ENCODE measurements at regions not wholly inside any gene's neighbourhood (a gene's known extent, or its start where the extent isn't known, plus 50 kb on each side); places are given as distances from the start of the nearest gene placed in this dataset.

DNA sequence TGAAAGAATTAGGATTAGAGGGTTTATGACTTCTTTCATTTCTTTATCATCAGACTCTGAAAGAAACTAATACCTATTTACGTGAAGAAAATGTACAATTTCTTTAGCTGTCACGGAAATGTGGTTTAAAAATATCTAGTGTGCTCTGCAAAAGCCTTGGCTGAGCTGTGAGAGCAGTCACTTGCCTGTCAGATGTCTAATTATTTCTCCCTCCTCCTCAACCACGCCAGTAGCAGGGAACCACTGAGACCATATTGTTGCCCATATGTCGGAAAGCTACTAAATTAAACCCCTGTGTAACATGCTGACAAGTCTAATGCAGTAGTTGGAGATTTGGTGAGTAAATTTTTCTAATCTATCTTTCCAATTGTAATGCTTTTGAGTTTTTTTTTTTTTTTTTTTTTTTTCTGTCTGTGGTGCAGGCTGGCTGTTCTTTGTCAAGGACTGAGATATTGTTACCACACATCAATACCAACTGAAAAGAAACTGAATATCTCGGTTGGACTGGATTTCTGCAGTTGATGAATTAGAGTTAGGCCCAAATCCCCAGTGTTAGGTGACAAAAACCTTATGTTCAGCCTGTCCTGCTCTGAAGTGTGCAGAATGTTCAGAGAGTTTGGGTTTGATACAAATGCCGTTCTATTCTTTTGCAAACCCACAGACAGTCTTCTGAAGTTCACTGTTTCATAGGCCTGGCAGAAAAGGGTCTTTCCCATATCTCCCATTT is 302.9 kb upstream of the SYNCRIP start:
- H3K4me3 ChIP-seq (ENCODE audit: low read length), result no peak overlapping the region
- TF ChIP-seq, protein P1, sequence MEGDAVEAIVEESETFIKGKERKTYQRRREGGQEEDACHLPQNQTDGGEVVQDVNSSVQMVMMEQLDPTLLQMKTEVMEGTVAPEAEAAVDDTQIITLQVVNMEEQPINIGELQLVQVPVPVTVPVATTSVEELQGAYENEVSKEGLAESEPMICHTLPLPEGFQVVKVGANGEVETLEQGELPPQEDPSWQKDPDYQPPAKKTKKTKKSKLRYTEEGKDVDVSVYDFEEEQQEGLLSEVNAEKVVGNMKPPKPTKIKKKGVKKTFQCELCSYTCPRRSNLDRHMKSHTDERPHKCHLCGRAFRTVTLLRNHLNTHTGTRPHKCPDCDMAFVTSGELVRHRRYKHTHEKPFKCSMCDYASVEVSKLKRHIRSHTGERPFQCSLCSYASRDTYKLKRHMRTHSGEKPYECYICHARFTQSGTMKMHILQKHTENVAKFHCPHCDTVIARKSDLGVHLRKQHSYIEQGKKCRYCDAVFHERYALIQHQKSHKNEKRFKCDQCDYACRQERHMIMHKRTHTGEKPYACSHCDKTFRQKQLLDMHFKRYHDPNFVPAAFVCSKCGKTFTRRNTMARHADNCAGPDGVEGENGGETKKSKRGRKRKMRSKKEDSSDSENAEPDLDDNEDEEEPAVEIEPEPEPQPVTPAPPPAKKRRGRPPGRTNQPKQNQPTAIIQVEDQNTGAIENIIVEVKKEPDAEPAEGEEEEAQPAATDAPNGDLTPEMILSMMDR (conservative IDR thresholded peaks at IDR 0.05; ENCODE audit: low read depth, low read length), result no peak
- no peak for DNase-seq (ENCODE audit: low read depth)

DNA sequence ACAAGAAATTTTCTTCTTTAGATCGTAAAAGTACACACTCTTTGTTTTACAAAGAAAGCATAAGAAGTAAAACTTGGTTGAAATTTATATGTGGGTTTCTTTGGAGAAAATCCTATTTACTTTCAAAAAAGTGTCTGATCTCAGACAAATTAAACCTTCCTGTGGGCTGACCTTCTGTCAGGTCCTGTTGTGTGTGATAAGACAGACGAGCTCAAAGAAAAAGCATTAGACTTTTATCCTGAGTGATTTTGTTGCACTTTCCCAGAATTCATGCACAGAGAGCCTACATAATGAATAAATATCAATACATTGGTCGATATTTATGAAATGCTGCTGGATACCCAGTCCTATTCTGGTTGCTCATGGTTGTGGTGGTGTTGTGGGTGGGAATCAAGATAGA is 302.1 kb upstream of the SYNCRIP start:
- no peak overlapping the region for H3K4me3 ChIP-seq (ENCODE audit: low read length)
- DNase-seq (ENCODE audit: low read depth), result no peak
- TF ChIP-seq, protein P1 (conservative IDR thresholded peaks at IDR 0.05; ENCODE audit: low read depth, low read length), result no peak

DNA sequence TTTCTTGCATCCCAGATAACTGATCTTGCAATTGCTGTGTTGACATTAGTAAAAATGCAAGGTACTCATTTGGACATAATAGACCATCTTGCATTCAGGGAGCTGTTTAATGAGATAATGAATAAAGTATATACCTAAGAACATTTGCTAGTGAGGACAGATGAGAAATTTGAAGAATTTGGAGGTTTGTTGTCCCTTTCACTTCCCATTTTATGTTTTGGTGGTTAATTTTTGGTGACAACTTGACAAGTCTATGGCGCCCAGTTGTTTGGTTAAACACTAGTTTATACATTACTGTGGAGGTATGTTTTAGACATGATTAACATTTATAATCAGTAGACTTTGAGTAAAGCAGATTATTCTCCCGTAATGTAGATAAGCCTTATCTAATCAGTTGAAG is 300.2 kb upstream of the SYNCRIP start:
- H3K4me3 ChIP-seq (ENCODE audit: low read length), result no peak overlapping the region
- TF ChIP-seq, protein P1 (conservative IDR thresholded peaks at IDR 0.05; ENCODE audit: low read depth, low read length), result no peak
- DNase-seq (ENCODE audit: low read depth), result no peak

DNA sequence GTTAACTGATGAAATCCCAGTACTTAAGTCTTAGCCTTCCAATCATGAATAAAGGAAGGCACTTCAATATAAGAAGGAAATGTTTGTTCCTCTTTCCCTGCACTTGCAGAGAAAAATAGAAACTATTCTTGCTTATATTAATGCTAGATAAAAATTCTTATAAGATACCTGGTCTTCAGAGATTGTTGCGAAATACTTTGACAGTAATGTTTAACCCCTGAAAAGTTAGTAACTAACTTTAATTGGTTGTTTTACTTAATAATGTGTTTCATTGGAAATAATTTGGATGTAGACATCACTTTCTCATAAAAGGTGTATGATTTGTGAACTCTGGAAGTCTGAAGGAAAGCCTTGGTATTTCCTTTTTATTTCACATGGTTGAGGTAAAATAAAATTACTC is 294.2 kb upstream of the SYNCRIP start:
- no peak overlapping the region for H3K4me3 ChIP-seq (ENCODE audit: low read length)
- no peak for DNase-seq (ENCODE audit: low read depth)
- TF ChIP-seq, protein P1 (conservative IDR thresholded peaks at IDR 0.05; ENCODE audit: low read depth, low read length), result no peak

DNA sequence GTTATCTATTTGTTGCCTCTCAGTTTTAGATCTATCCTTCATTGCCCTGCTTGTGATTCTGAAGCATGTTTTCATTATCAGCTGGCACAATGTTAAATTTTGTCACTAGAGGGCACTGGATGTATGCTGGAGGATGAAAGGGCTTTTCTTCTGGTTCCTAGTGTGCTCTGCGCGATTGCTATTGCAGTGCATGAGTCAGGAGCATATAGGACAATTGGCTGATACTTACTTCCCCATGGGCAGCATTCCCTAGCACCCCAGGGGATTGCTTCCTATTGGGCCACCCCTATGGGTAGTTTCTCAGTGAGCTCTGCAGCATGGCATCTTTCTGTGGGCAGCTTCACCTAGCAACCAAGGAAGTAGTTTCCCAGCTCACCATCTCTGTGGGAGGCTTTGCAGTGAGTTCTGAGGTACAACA is 280.3 kb upstream of the SYNCRIP start:
- H3K4me3 ChIP-seq (ENCODE audit: low read length), result no peak overlapping the region
- peak; percentile 21 for DNase-seq (ENCODE audit: low read depth)
- TF ChIP-seq, protein P1 (conservative IDR thresholded peaks at IDR 0.05; ENCODE audit: low read depth, low read length), result peak; percentile 71

DNA sequence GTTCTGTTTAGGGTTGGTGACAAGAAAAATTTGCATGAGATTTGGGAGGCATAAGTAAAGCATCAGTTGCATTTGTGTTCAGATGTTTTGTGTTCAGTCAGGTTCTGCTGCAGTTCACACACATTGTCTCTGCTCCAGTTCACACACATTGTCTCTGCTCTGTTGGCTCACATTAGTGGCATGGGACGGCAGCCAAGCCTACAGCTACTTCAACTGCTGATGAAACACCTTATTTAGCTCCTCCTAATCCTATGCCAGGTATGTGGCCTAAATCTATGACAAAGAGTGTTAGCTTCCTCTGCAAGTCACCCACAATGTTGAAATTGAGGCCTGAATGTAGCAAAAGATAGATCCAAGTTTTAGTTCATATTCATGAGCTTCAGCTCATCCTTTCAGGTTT is 278.1 kb upstream of the SYNCRIP start:
- no peak overlapping the region for H3K4me3 ChIP-seq (ENCODE audit: low read length)
- DNase-seq (ENCODE audit: low read depth), result no peak
- TF ChIP-seq, protein P1 (conservative IDR thresholded peaks at IDR 0.05; ENCODE audit: low read depth, low read length), result no peak

DNA sequence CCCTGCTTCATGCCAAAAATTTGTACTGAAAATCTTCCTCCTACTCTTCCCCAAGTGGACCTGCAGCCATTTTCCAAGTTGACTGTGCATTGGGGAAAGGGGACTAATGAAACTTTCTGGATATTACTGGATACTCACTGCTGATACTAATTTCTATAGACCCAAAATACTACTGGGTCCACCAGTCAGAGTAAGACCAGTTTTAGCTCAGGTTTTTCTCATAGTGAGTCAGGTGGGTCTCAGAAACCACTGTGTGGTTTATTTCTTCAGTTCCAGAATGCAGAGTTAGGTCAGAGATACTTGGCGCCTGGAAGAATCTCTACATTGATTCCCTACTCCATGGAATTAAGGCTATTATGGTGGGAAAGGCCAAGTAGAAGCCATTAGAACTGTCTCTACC is 274.8 kb upstream of the SYNCRIP start:
- no peak for DNase-seq (ENCODE audit: low read depth)
- TF ChIP-seq, protein P1 (conservative IDR thresholded peaks at IDR 0.05; ENCODE audit: low read depth, low read length), result no peak
- no peak overlapping the region for H3K4me3 ChIP-seq (ENCODE audit: low read length)

Measured in retinal pigment epithelial cell (primary cell).